OCI-LY7 (cell line): ENCODE measurements at regions not wholly inside any gene's neighbourhood (a gene's known extent, or its start where the extent isn't known, plus 50 kb on each side); places are given as distances from the start of the nearest gene placed in this dataset.

Source experiments
- BruUV-seq: library from RNA; stranded (reverse); fragments of 400-500 nt; replicated peaks from 2 replicates; lab custom pipeline; 2021; lab: Mats Ljungman, UMichigan
- CTCF ChIA-PET: fragments of 300-600 bp; sonication (Branson Sonifier 250); formaldehyde crosslinking; loops from one replicate; lab custom pipeline; 2022; ENCODE audit warnings: antibody characterized with exemption; ENCODE audit not compliant: unreplicated experiment; lab: Charles Lee
- POLR2A ChIA-PET: fragments of 300-600 bp; sonication (Branson Sonifier 250); formaldehyde crosslinking; loops from one replicate; lab custom pipeline; 2022; ENCODE audit warnings: antibody characterized with exemption; lab: Charles Lee
- DNase-seq: peaks from one replicate; pipeline ENCODE4 v3.0.0-alpha.2; 2015; ENCODE audit warnings: low spot score
- H2AFZ ChIP-seq: fragments of 200-600 bp; sonication (generic), shearing (Covaris generic); 2 replicates; pipeline ENCODE4 v1.6.1; 2014; ENCODE audit warnings: mild to moderate bottlenecking, antibody characterized with exemption, low read length, moderate library complexity
- H3K27ac ChIP-seq: fragments of 200-600 bp; sonication (generic); 2 replicates; pipeline ENCODE4 v1.5.1; 2014; ENCODE audit warnings: mixed run types, low read depth, mild to moderate bottlenecking, moderate library complexity, low read length, inconsistent platforms; ENCODE audit not compliant: poor library complexity, severe bottlenecking
- H3K36me3 ChIP-seq: fragments of 200-600 bp; sonication (generic); 2 replicates; pipeline ENCODE4 v1.6.1; 2014; ENCODE audit warnings: mild to moderate bottlenecking, antibody characterized with exemption, low read length, moderate library complexity, mixed read lengths; ENCODE audit not compliant: insufficient read depth
- H3K4me1 ChIP-seq: fragments of 200-600 bp; sonication (generic); 2 replicates; pipeline ENCODE4 v1.5.1; 2014; ENCODE audit warnings: mild to moderate bottlenecking, low read length; ENCODE audit not compliant: insufficient read depth, poor library complexity, severe bottlenecking
- H3K4me2 ChIP-seq: fragments of 200-600 bp; sonication (generic); 2 replicates; pipeline ENCODE4 v1.6.1; 2014; ENCODE audit warnings: mild to moderate bottlenecking, low read length
- H3K4me3 ChIP-seq: fragments of 200-600 bp; sonication (generic); 2 replicates; pipeline ENCODE4 v1.5.1; 2014; ENCODE audit warnings: mild to moderate bottlenecking, low read depth, low read length; ENCODE audit not compliant: poor library complexity, severe bottlenecking
- H3K79me2 ChIP-seq: fragments of 200-600 bp; sonication (generic); 2 replicates; pipeline ENCODE4 v1.6.1; 2016; ENCODE audit warnings: low read depth, mild to moderate bottlenecking, low read length, moderate library complexity, mixed read lengths; ENCODE audit not compliant: insufficient read depth
- H3K9me2 ChIP-seq: fragments of 200-600 bp; sonication (generic); 2 replicates; pipeline ENCODE4 v1.6.1; 2016; ENCODE audit warnings: mild to moderate bottlenecking, low read length, mixed read lengths; ENCODE audit not compliant: insufficient read depth
- H3K9me3 ChIP-seq: fragments of 200-600 bp; sonication (generic); 2 replicates; pipeline ENCODE4 v1.6.1; 2014; ENCODE audit warnings: mild to moderate bottlenecking, mixed run types, low read length, mixed read lengths
- H4K20me1 ChIP-seq: fragments of 200-600 bp; sonication (generic); 2 replicates; pipeline ENCODE4 v1.6.1; 2014; ENCODE audit warnings: mild to moderate bottlenecking, antibody characterized with exemption, low read length, moderate library complexity, mixed read lengths; ENCODE audit not compliant: insufficient read depth
- CTCF ChIP-seq: fragments of 200-600 bp; sonication (generic); conservative IDR thresholded peaks from 2 replicates; pipeline ENCODE4 v1.5.1; 2014; ENCODE audit warnings: mild to moderate bottlenecking, antibody characterized with exemption, low read length, moderate library complexity, mixed read lengths
- EZH2phosphoT487 ChIP-seq: fragments of 200-600 bp; sonication (generic); IDR thresholded peaks from 2 replicates; pipeline ENCODE4 v1.6.1; 2018; ENCODE audit warnings: low read depth, borderline replicate concordance, mild to moderate bottlenecking, mixed run types, antibody characterized with exemption, low read length, moderate library complexity, mixed read lengths
- intact Hi-C: fragments of 100-400 bp; cut with micrococcal nuclease; formaldehyde crosslinking; loops from one replicate; pipeline ENCODE4 v1.10.0; 2022; ENCODE audit not compliant: unreplicated experiment

- intact Hi-C loops = no loop called here
- BruUV-seq = no TSS peak
- POLR2A ChIA-PET = interaction anchor here (0.7 kb wide), 1 partner anchor 351 kb away, joined by 3 read pairs; no protein-coding TSS in a partner anchor
Observed at GRCh38 chr14:55764784-55765183, 184.8 kb downstream of the KTN1 start.

GRCh38 chr14:55766071-55766470 lies 186.1 kb downstream of the KTN1 start:
- no peak for TF ChIP-seq CTCF
- TF ChIP-seq EZH2phosphoT487 = no peak
- H3K79me2 ChIP-seq = no peaks in the 10 kb centered on the region

More at GRCh38 chr14:55764784-55765183, 184.8 kb downstream of the KTN1 start:
- no peak overlapping the region for H3K27ac ChIP-seq
- H3K4me2 ChIP-seq = no peak overlapping the region
- H3K4me1 ChIP-seq = no peaks in the 10 kb centered on the region
- H3K9me3 ChIP-seq = no peaks in the 10 kb centered on the region
- no peak overlapping the region for H3K4me3 ChIP-seq
- no peaks in the 10 kb centered on the region for H3K36me3 ChIP-seq
- H3K9me2 ChIP-seq = no peaks in the 10 kb centered on the region
- TF ChIP-seq CTCF (no peak), EZH2phosphoT487 (no peak)
- CTCF ChIA-PET = no interaction called here
- no peaks in the 10 kb centered on the region for H4K20me1 ChIP-seq
- H3K79me2 ChIP-seq = no peaks in the 10 kb centered on the region
- no peak for DNase-seq
- no peak overlapping the region for H2AFZ ChIP-seq

GRCh38 chr14:55767286-55767685 lies 187.3 kb downstream of the KTN1 start:
- H3K27ac ChIP-seq = no peak overlapping the region
- H2AFZ ChIP-seq = no peak overlapping the region
- H3K4me3 ChIP-seq = no peak overlapping the region
- H4K20me1 ChIP-seq = no peaks in the 10 kb centered on the region
- POLR2A ChIA-PET = no interaction called here
- intact Hi-C loops = no loop called here
- H3K79me2 ChIP-seq = no peaks in the 10 kb centered on the region
- TF ChIP-seq EZH2phosphoT487 (no peak), CTCF (no peak)
- H3K9me3 ChIP-seq = no peaks in the 10 kb centered on the region
- H3K4me2 ChIP-seq = no peak overlapping the region
- no TSS peak for BruUV-seq
- no peaks in the 10 kb centered on the region for H3K9me2 ChIP-seq
- no peak for DNase-seq
- CTCF ChIA-PET = no interaction called here
- no peaks in the 10 kb centered on the region for H3K4me1 ChIP-seq
- no peaks in the 10 kb centered on the region for H3K36me3 ChIP-seq

More at GRCh38 chr14:55766071-55766470, 186.1 kb downstream of the KTN1 start:
- BruUV-seq = no TSS peak
- intact Hi-C loops = no loop called here
- Histone ChIP-seq H2AFZ (no peak overlapping the region), H4K20me1 (no peaks in the 10 kb centered on the region), H3K4me2 (no peak overlapping the region), H3K36me3 (no peaks in the 10 kb centered on the region), H3K4me3 (no peak overlapping the region), H3K9me2 (no peaks in the 10 kb centered on the region), H3K9me3 (no peaks in the 10 kb centered on the region), H3K4me1 (no peaks in the 10 kb centered on the region), H3K27ac (no peak overlapping the region)
- CTCF ChIA-PET = no interaction called here
- DNase-seq = no peak
- POLR2A ChIA-PET = interaction anchor here (0.6 kb wide), 2 partner anchors 10 to 99 kb away, joined by 4 to 5 read pairs; no protein-coding TSS in a partner anchor
